ENCODE measurements at regions not wholly inside any gene's neighbourhood (a gene's known extent, or its start where the extent isn't known, plus 50 kb on each side); places are given as distances from the start of the nearest gene placed in this dataset.
"Not testable (repeated sequence)": the region's sequence is repeated elsewhere in the genome, so short reads cannot be mapped to it uniquely, and the experiment has no call there.

- Mint-ChIP-seq H3K4me3 (no peak overlapping the region), H3K36me3 (no peaks in the 10 kb centered on the region), H3K27me3 (peaks cover 2% of the 10 kb centered on the region), H3K27ac (no peak overlapping the region), H3K4me1 (no peaks in the 10 kb centered on the region), H3K9me3 (peaks cover 4% of the 10 kb centered on the region)
- DNase-seq (no peak), ATAC-seq (ENCODE audit: low read depth) (no peak)
- POLR2A ChIA-PET, result no interaction called here
Observed at GRCh38 chr16:13631213-13631767, 288.7 kb upstream of the ERCC4 start.

GRCh38 chr16:13631916-13632315 is 288.0 kb upstream of the ERCC4 start:
- no peak overlapping the region for H3K27ac Mint-ChIP-seq
- H3K36me3 Mint-ChIP-seq, result no peaks in the 10 kb centered on the region
- no peaks in the 10 kb centered on the region for H3K4me1 Mint-ChIP-seq
- H3K4me3 Mint-ChIP-seq, result no peak overlapping the region
- H3K27me3 Mint-ChIP-seq, result peaks cover 2% of the 10 kb centered on the region
- POLR2A ChIA-PET, result no interaction called here
- peaks cover 4% of the 10 kb centered on the region for H3K9me3 Mint-ChIP-seq
- ATAC-seq (ENCODE audit: low read depth), result no peak
- DNase-seq, result no peak

GRCh38 chr16:13632504-13632903 is 287.4 kb upstream of the ERCC4 start:
- POLR2A ChIA-PET; H3K9me3 Mint-ChIP-seq; H3K4me3 Mint-ChIP-seq; H3K27ac Mint-ChIP-seq; H3K27me3 Mint-ChIP-seq; H3K4me1 Mint-ChIP-seq; H3K36me3 Mint-ChIP-seq; ATAC-seq (ENCODE audit: low read depth); DNase-seq: not testable (repeated sequence)

GRCh38 chr16:13633391-13633861 is 286.5 kb upstream of the ERCC4 start:
- no peak for DNase-seq
- H3K9me3 Mint-ChIP-seq, result peaks cover 6% of the 10 kb centered on the region
- no peak overlapping the region for H3K4me3 Mint-ChIP-seq
- no peaks in the 10 kb centered on the region for H3K36me3 Mint-ChIP-seq
- no peaks in the 10 kb centered on the region for H3K4me1 Mint-ChIP-seq
- no peak for ATAC-seq (ENCODE audit: low read depth)
- no peak overlapping the region for H3K27ac Mint-ChIP-seq
- POLR2A ChIA-PET, result no interaction called here
- H3K27me3 Mint-ChIP-seq, result peaks cover 2% of the 10 kb centered on the region

GRCh38 chr16:13634253-13634652 is 285.7 kb upstream of the ERCC4 start:
- Mint-ChIP-seq H3K4me1 (no peaks in the 10 kb centered on the region), H3K4me3 (no peak overlapping the region), H3K27me3 (peaks cover 2% of the 10 kb centered on the region), H3K9me3 (peaks cover 6% of the 10 kb centered on the region), H3K27ac (no peak overlapping the region), H3K36me3 (no peaks in the 10 kb centered on the region)
- POLR2A ChIA-PET, result no interaction called here
- DNase-seq, result no peak
- no peak for ATAC-seq (ENCODE audit: low read depth)

- H3K9me3 Mint-ChIP-seq, result peaks cover 6% of the 10 kb centered on the region
- no peak for ATAC-seq (ENCODE audit: low read depth)
- H3K36me3 Mint-ChIP-seq, result no peaks in the 10 kb centered on the region
- peaks cover 2% of the 10 kb centered on the region for H3K27me3 Mint-ChIP-seq
- H3K4me1 Mint-ChIP-seq, result no peaks in the 10 kb centered on the region
- H3K27ac Mint-ChIP-seq, result no peak overlapping the region
- POLR2A ChIA-PET, result no interaction called here
- no peak for DNase-seq
- no peak overlapping the region for H3K4me3 Mint-ChIP-seq
Observed at GRCh38 chr16:13634959-13635358, 285.0 kb upstream of the ERCC4 start.

- Mint-ChIP-seq H3K4me3 (no peak overlapping the region), H3K27me3 (peaks cover 2% of the 10 kb centered on the region)
Observed at GRCh38 chr16:13638218-13638617, 281.7 kb upstream of the ERCC4 start.

GRCh38 chr16:13643412-13643811 is 276.5 kb upstream of the ERCC4 start:
- H3K27ac Mint-ChIP-seq, result no peak overlapping the region
- no peak overlapping the region for H3K4me3 Mint-ChIP-seq
- no peak for ATAC-seq (ENCODE audit: low read depth)
- DNase-seq, result no peak
- H3K4me1 Mint-ChIP-seq, result no peaks in the 10 kb centered on the region
- POLR2A ChIA-PET, result no interaction called here
- H3K27me3 Mint-ChIP-seq, result no peaks in the 10 kb centered on the region
- no peaks in the 10 kb centered on the region for H3K36me3 Mint-ChIP-seq
- peaks cover 6% of the 10 kb centered on the region for H3K9me3 Mint-ChIP-seq

More at GRCh38 chr16:13638218-13638617, 281.7 kb upstream of the ERCC4 start:
- POLR2A ChIA-PET, result no interaction called here
- Mint-ChIP-seq H3K27ac (no peak overlapping the region), H3K9me3 (peaks cover 10% of the 10 kb centered on the region), H3K36me3 (no peaks in the 10 kb centered on the region), H3K4me1 (no peaks in the 10 kb centered on the region)
- ATAC-seq (ENCODE audit: low read depth) (no peak), DNase-seq (no peak)

GRCh38 chr16:13645601-13646245 is 274.2 kb upstream of the ERCC4 start:
- POLR2A ChIA-PET, result no interaction called here
- ATAC-seq (ENCODE audit: low read depth), result no peak
- no peaks in the 10 kb centered on the region for H3K36me3 Mint-ChIP-seq

GRCh38 chr16:13660807-13661206 is 259.1 kb upstream of the ERCC4 start:
- ATAC-seq (ENCODE audit: low read depth), result no peak
- no peak overlapping the region for H3K27ac Mint-ChIP-seq
- H3K4me1 Mint-ChIP-seq, result no peaks in the 10 kb centered on the region
- H3K27me3 Mint-ChIP-seq, result no peaks in the 10 kb centered on the region
- POLR2A ChIA-PET, result no interaction called here
- no peaks in the 10 kb centered on the region for H3K36me3 Mint-ChIP-seq
- H3K9me3 Mint-ChIP-seq, result peaks cover 1% of the 10 kb centered on the region
- no peak for DNase-seq
- no peak overlapping the region for H3K4me3 Mint-ChIP-seq

More at GRCh38 chr16:13645601-13646245, 274.2 kb upstream of the ERCC4 start:
- DNase-seq, result no peak
- H3K4me1 Mint-ChIP-seq, result no peaks in the 10 kb centered on the region
- H3K4me3 Mint-ChIP-seq, result no peak overlapping the region
- H3K27me3 Mint-ChIP-seq, result no peaks in the 10 kb centered on the region
- peaks cover 6% of the 10 kb centered on the region for H3K9me3 Mint-ChIP-seq
- no peak overlapping the region for H3K27ac Mint-ChIP-seq

- POLR2A ChIA-PET, result no interaction called here
- DNase-seq (no peak), ATAC-seq (ENCODE audit: low read depth) (no peak)
- no peaks in the 10 kb centered on the region for H3K27me3 Mint-ChIP-seq
- H3K36me3 Mint-ChIP-seq, result no peaks in the 10 kb centered on the region
- H3K4me1 Mint-ChIP-seq, result no peaks in the 10 kb centered on the region
- peaks cover 3% of the 10 kb centered on the region for H3K9me3 Mint-ChIP-seq
- H3K4me3 Mint-ChIP-seq, result no peak overlapping the region
- H3K27ac Mint-ChIP-seq, result no peak overlapping the region
Observed at GRCh38 chr16:13665876-13666275, 254.1 kb upstream of the ERCC4 start.

- H3K27ac Mint-ChIP-seq, result no peak overlapping the region
- H3K9me3 Mint-ChIP-seq, result peaks cover 9% of the 10 kb centered on the region
- no peak overlapping the region for H3K4me3 Mint-ChIP-seq
- ATAC-seq (ENCODE audit: low read depth) (no peak), DNase-seq (no peak)
- H3K27me3 Mint-ChIP-seq, result no peaks in the 10 kb centered on the region
- H3K36me3 Mint-ChIP-seq, result no peaks in the 10 kb centered on the region
- no peaks in the 10 kb centered on the region for H3K4me1 Mint-ChIP-seq
- POLR2A ChIA-PET, result no interaction called here
Observed at GRCh38 chr16:13672196-13672595, 247.8 kb upstream of the ERCC4 start.

- ATAC-seq (ENCODE audit: low read depth) (no peak), DNase-seq (no peak)
- H3K36me3 Mint-ChIP-seq, result no peaks in the 10 kb centered on the region
- no peak overlapping the region for H3K4me3 Mint-ChIP-seq
- H3K4me1 Mint-ChIP-seq, result no peaks in the 10 kb centered on the region
- peaks cover 7% of the 10 kb centered on the region for H3K9me3 Mint-ChIP-seq
- POLR2A ChIA-PET, result no interaction called here
- no peaks in the 10 kb centered on the region for H3K27me3 Mint-ChIP-seq
- H3K27ac Mint-ChIP-seq, result no peak overlapping the region
Observed at GRCh38 chr16:13680021-13680889, 239.7 kb upstream of the ERCC4 start.
